SK-N-SH treated with all-trans-retinoic acid at 6 μM for 48 hours (cell line): ENCODE measurements at regions not wholly inside any gene's neighbourhood (a gene's known extent, or its start where the extent isn't known, plus 50 kb on each side); places are given as distances from the start of the nearest gene placed in this dataset.

Experiments used
- ESRRG ChIP-seq: fragments of 250-450 bp; sonication (Bioruptor Pico); IDR thresholded peaks from 2 replicates; pipeline ENCODE4 v1.6.1; 2021; ENCODE audit warnings: mild to moderate bottlenecking
- PPARA ChIP-seq: fragments of 250-450 bp; sonication (Bioruptor Pico); IDR thresholded peaks from 2 replicates; pipeline ENCODE4 v1.5.0; 2020; ENCODE audit warnings: mild to moderate bottlenecking, borderline replicate concordance
- SNAI2 ChIP-seq: fragments of 250-450 bp; sonication (Bioruptor Pico); IDR thresholded peaks from 2 replicates; pipeline ENCODE4 v1.5.0; 2020; ENCODE audit warnings: mild to moderate bottlenecking, moderate library complexity
- TOX ChIP-seq: fragments of 250-450 bp; sonication (Bioruptor Pico); IDR thresholded peaks from 2 replicates; pipeline ENCODE4 v1.8.0; 2021; ENCODE audit warnings: mild to moderate bottlenecking, moderate library complexity, borderline replicate concordance
- ZFP3 ChIP-seq: fragments of 250-450 bp; sonication (Bioruptor Pico); IDR thresholded peaks from 2 replicates; pipeline ENCODE4 v1.5.0; 2020; ENCODE audit warnings: mild to moderate bottlenecking, moderate library complexity
- ZNF8 ChIP-seq: fragments of 450-650 bp; formaldehyde crosslinking; IDR thresholded peaks from 2 replicates; pipeline ENCODE4 v1.5.0; 2020; ENCODE audit warnings: mild to moderate bottlenecking, moderate library complexity
- TF ChIP-seq, protein P1 (sequence below): fragments of 250-450 bp; sonication (Bioruptor Pico); IDR thresholded peaks from 2 replicates; pipeline ENCODE4 v1.5.0; 2020; ENCODE audit warnings: mild to moderate bottlenecking, moderate library complexity

GRCh38 chr3:66738625-66739365 lies 238.0 kb upstream of the LRIG1 start:
- TF ChIP-seq PPARA (CRISPR knock-in tag) (no peak), SNAI2 (CRISPR knock-in tag) (no peak), ZFP3 (CRISPR knock-in tag) (no peak), ZNF8 (CRISPR knock-in tag) (no peak), TOX (CRISPR knock-in tag) (no peak), ESRRG (CRISPR knock-in tag) (no peak)
- TF ChIP-seq, protein P1, sequence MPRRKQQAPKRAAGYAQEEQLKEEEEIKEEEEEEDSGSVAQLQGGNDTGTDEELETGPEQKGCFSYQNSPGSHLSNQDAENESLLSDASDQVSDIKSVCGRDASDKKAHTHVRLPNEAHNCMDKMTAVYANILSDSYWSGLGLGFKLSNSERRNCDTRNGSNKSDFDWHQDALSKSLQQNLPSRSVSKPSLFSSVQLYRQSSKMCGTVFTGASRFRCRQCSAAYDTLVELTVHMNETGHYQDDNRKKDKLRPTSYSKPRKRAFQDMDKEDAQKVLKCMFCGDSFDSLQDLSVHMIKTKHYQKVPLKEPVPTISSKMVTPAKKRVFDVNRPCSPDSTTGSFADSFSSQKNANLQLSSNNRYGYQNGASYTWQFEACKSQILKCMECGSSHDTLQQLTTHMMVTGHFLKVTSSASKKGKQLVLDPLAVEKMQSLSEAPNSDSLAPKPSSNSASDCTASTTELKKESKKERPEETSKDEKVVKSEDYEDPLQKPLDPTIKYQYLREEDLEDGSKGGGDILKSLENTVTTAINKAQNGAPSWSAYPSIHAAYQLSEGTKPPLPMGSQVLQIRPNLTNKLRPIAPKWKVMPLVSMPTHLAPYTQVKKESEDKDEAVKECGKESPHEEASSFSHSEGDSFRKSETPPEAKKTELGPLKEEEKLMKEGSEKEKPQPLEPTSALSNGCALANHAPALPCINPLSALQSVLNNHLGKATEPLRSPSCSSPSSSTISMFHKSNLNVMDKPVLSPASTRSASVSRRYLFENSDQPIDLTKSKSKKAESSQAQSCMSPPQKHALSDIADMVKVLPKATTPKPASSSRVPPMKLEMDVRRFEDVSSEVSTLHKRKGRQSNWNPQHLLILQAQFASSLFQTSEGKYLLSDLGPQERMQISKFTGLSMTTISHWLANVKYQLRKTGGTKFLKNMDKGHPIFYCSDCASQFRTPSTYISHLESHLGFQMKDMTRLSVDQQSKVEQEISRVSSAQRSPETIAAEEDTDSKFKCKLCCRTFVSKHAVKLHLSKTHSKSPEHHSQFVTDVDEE (CRISPR knock-in tag), result no peak
